ENCODE measurements at regions not wholly inside any gene's neighbourhood (a gene's known extent, or its start where the extent isn't known, plus 50 kb on each side); places are given as distances from the start of the nearest gene placed in this dataset.
"Not testable (repeated sequence)": the region's sequence is repeated elsewhere in the genome, so short reads cannot be mapped to it uniquely, and the experiment has no call there.

DNA sequence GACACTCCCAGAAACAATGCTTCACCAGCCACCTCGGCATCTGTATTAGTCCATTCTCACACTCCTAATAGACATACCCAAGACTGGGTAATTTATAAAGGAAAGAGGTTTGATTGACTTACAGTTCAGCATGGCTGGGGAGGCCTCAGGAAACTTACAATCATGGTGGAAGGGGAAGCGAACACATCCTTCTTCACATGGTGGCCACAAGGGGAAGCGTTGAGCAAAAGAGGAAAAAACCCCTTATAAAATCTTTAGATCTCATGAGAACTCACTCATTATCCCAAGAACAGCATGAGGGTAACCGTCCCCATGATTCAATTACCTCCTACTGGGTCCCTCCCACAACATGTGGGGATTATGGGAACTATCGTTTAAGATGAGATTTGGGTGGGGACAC, 140.9 kb downstream of the LIG4 start:
- TF ChIP-seq, protein P1, sequence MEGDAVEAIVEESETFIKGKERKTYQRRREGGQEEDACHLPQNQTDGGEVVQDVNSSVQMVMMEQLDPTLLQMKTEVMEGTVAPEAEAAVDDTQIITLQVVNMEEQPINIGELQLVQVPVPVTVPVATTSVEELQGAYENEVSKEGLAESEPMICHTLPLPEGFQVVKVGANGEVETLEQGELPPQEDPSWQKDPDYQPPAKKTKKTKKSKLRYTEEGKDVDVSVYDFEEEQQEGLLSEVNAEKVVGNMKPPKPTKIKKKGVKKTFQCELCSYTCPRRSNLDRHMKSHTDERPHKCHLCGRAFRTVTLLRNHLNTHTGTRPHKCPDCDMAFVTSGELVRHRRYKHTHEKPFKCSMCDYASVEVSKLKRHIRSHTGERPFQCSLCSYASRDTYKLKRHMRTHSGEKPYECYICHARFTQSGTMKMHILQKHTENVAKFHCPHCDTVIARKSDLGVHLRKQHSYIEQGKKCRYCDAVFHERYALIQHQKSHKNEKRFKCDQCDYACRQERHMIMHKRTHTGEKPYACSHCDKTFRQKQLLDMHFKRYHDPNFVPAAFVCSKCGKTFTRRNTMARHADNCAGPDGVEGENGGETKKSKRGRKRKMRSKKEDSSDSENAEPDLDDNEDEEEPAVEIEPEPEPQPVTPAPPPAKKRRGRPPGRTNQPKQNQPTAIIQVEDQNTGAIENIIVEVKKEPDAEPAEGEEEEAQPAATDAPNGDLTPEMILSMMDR (IDR thresholded peaks at IDR 0.05; ENCODE audit: poor library complexity): not testable (repeated sequence)
- not testable (repeated sequence) for TF ChIP-seq EZH2 (IDR thresholded peaks at IDR 0.05; ENCODE audit: borderline replicate concordance); EZH2phosphoT487 (IDR thresholded peaks at IDR 0.05; ENCODE audit: low read depth, severe bottlenecking, unreplicated experiment)

Data from hepatocyte (in vitro differentiated cells).